Rectal smooth muscle tissue (tissue), 1 donor: ENCODE measurements at regions not wholly inside any gene's neighbourhood (a gene's known extent, or its start where the extent isn't known, plus 50 kb on each side); places are given as distances from the start of the nearest gene placed in this dataset.

Source experiments
- H3K27ac ChIP-seq: one replicate; pipeline ENCODE4 v1.7.0; 2013; ENCODE audit warnings: low read depth, low read length, inconsistent platforms
- H3K27me3 ChIP-seq: one replicate; pipeline ENCODE4 v1.7.0; 2013; ENCODE audit warnings: low read length; ENCODE audit not compliant: control insufficient read depth, insufficient read depth
- H3K36me3 ChIP-seq: one replicate; pipeline ENCODE4 v1.7.0; 2013; ENCODE audit warnings: low read length; ENCODE audit not compliant: control insufficient read depth, insufficient read depth
- H3K4me1 ChIP-seq: one replicate; pipeline ENCODE4 v1.7.0; 2013; ENCODE audit warnings: low read length; ENCODE audit not compliant: control insufficient read depth, insufficient read depth
- H3K4me3 ChIP-seq: one replicate; pipeline ENCODE4 v1.7.0; 2013; ENCODE audit warnings: low read length
- H3K9ac ChIP-seq: one replicate; pipeline ENCODE4 v1.7.0; 2013; ENCODE audit warnings: low read length

DNA sequence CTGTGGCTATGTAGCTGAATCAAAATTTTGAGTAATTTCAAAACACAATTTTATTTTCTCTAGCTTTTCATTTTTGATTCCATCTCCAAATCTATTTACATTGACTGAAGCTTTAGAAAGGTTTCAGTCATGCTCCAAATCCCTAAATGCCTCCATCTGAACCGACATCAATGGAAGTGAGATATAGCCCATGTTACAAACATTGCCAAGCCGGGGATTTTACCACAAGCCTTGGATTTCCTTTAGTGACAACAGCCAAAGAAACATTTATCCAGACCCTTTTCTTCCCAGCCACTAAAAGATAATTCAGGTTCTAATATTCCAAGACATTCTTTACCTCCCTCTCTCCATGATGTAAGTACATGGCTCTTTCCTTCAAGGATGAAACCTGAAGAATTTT is 1087.7 kb upstream of the SEMA6A start:
- no peak overlapping the region for H3K4me3 ChIP-seq
- H3K4me1 ChIP-seq, result no peaks in the 10 kb centered on the region
- H3K27me3 ChIP-seq, result no peaks in the 10 kb centered on the region
- H3K27ac ChIP-seq, result no peak overlapping the region
- H3K36me3 ChIP-seq, result no peaks in the 10 kb centered on the region
- no peak overlapping the region for H3K9ac ChIP-seq

DNA sequence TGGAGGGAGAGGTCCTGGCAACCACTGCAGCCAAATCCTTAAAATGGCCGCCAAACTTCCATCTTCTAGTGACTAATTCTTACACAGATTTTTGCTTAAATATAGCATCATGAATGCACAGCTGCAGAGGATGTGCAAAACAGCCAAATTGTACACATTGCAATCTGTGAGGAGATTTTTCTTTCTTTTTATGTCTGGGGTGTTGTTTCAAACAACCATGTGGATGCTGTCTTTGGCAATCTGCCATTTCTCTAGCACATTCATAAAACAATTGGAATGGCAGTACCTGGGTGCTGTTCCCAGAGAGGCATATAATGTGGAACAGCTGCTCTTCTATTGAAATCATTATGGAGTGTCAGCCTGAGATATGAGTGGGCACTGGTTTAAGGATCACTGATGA is 1082.9 kb upstream of the SEMA6A start:
- Histone ChIP-seq H3K4me3 (no peak overlapping the region), H3K9ac (no peak overlapping the region), H3K36me3 (no peaks in the 10 kb centered on the region), H3K4me1 (no peaks in the 10 kb centered on the region), H3K27ac (no peak overlapping the region), H3K27me3 (no peaks in the 10 kb centered on the region)

DNA sequence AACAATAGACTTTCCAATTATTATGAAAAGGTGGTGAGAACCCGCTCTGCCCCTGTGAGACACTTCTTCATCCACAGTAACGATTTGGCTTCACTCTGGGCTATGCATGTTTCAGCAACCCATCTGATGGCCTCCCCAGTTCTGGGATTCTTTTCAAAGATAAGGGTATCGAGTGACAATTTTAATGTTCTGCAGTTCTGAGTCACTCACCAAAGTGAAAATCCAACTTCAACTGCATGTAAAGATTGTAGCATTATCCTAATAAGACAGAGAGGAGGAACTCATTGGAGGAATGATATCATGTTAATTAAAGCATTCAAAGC is 1078.3 kb upstream of the SEMA6A start:
- Histone ChIP-seq H3K4me3 (no peak overlapping the region), H3K4me1 (peaks cover 4% of the 10 kb centered on the region), H3K36me3 (no peaks in the 10 kb centered on the region), H3K27ac (no peak overlapping the region), H3K27me3 (no peaks in the 10 kb centered on the region), H3K9ac (no peak overlapping the region)

DNA sequence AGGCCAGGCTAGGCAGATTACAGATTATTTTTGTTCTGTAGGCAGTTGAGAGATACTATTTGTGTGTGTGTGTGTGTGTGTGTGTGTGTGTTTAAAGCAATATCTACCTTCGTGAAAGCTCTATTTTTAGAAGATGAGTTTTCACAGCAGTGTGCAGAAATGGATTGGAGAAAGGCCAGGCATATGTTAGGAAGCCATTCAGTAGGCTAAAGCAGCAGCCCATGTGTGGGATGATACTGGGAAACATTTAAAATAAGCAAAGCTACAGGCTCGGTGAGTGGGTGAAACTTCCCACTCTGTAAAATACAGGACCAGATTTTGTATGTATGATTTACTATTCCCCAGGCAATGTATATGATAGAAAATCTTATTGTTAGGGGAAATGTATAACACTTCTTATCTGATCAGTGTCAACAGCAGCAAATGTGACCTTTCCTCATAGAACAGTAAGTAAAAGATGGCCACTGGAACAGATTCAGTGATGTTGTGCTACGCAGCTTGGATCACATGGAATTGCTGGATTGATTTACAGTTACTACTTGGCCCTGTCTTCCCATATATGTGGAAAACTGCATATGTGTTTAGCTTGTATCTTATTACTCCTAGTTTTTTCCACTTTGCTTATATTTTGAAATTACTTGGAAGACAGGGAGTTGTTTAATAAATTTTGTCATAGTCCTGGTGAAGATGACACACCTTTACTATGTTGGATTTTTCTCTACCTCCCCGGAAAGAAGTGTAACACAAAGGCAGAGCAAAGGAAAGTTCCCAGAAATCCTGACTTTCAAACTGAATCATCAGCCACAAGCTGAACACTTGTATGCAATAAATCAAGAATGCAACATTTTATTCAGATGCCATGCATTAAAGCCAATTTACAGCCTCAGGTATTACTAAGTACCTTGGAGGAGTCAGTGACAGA is 1077.7 kb upstream of the SEMA6A start:
- Histone ChIP-seq H3K9ac (no peak overlapping the region), H3K27ac (no peak overlapping the region), H3K27me3 (no peaks in the 10 kb centered on the region), H3K4me3 (no peak overlapping the region), H3K4me1 (peaks cover 4% of the 10 kb centered on the region), H3K36me3 (no peaks in the 10 kb centered on the region)

DNA sequence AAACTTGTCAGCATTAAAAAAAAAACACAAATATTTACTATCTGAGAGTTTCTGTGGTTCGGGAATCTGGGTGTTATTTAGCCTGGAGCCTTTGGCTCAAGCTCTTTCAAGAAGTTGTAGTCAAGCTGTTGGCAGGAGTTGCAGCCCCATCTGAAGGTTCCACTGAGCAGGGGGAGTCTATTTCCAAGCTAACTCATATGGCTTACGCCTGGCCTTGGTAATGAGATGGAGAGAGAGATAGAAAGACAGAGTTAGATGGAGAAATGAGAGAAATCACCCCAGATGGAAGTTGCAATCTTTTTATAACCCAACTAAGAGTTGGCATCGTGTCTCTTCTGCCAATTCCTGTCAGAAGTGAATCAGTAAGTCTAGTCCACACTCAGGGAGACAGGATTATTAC is 1075.2 kb upstream of the SEMA6A start:
- H3K27ac ChIP-seq, result no peak overlapping the region

DNA sequence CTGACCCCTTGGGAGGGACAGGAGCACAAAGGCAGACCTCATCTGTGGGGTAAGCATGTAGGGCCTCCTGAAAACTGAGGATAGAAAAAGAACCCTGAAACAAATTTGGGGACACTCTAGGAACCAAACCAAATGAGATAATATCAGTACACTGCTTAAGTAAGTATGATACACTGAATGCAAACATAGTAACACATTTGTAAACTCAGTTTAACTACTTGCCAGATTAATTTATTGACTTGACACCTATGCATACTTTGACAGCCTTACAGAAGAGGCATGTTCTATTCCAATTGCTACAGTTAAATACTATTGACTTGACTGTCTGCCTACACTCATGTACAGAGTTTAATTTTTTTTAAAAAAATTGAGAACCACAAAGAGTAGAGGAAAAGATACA is 1070.8 kb upstream of the SEMA6A start:
- no peaks in the 10 kb centered on the region for H3K4me1 ChIP-seq
- H3K9ac ChIP-seq, result no peak overlapping the region
- no peaks in the 10 kb centered on the region for H3K27me3 ChIP-seq
- no peaks in the 10 kb centered on the region for H3K36me3 ChIP-seq
- H3K4me3 ChIP-seq, result no peak overlapping the region
- H3K27ac ChIP-seq, result no peak overlapping the region

More for the DNA sequence above, 1075.2 kb upstream of the SEMA6A start:
- Histone ChIP-seq H3K9ac (no peak overlapping the region), H3K4me1 (peaks cover 4% of the 10 kb centered on the region), H3K36me3 (no peaks in the 10 kb centered on the region), H3K4me3 (no peak overlapping the region), H3K27me3 (no peaks in the 10 kb centered on the region)

DNA sequence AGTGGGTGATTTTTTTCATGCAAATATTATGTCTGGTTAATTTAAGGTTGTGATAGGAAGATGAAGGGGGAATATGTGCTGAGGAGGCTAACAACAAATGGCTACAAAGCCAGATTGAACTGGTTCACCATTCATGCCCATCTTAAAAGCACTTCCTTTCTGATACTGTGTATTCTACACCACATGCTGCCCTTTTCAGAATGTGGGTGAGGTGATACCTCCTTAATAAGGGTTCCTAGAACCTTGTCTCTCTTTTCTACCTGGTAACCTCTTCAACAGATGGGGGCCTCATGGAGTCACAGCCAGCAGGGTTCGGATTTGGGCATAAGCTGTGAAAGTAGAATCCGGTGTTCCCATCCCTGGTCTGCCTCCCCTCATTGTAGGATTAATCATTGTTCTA is 1064.0 kb upstream of the SEMA6A start:
- no peaks in the 10 kb centered on the region for H3K4me1 ChIP-seq
- no peak overlapping the region for H3K9ac ChIP-seq
- no peak overlapping the region for H3K4me3 ChIP-seq
- no peaks in the 10 kb centered on the region for H3K27me3 ChIP-seq
- no peak overlapping the region for H3K27ac ChIP-seq
- H3K36me3 ChIP-seq, result no peaks in the 10 kb centered on the region

DNA sequence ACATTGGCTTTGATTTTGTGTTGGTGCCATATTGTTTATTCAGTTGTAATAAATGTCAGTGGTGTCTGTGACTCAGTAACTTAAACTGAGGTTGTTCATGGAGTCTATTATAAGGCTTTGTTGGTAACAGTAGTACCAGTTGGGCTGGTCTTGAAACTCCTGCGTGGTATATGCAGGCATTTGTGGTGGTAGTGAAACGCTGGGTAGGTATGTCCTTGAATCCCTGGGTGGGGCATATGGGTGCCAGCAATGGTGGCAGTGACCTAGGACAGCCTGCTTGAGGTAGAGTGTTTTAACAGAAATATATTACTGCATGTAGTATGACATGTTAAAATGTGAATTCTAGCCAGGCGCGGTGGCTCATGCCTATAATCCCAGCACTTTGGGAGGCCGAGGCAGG is 1058.5 kb upstream of the SEMA6A start:
- H3K9ac ChIP-seq, result no peak overlapping the region
- no peak overlapping the region for H3K27ac ChIP-seq
- H3K27me3 ChIP-seq, result no peaks in the 10 kb centered on the region
- no peak overlapping the region for H3K4me3 ChIP-seq
- no peaks in the 10 kb centered on the region for H3K4me1 ChIP-seq
- no peaks in the 10 kb centered on the region for H3K36me3 ChIP-seq

DNA sequence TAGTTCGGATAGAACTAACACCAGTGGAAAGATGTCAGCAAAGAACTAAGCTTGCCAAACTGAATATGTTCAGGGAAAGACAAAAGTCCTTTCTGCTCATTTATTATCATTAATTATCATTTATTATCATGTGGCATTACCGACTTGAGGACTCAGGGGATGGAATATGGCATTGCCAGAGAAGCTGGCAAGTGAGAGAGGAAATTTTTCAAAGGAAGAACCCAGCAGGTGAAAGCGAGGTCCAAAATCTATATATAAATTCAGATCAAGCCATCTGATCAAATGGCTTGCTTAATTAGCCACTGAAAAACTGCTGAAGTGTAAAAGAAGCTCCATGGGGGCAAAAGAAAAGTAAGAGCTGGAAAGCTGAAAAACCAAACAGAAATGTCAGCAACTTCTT is 1049.6 kb upstream of the SEMA6A start:
- no peaks in the 10 kb centered on the region for H3K4me1 ChIP-seq
- no peaks in the 10 kb centered on the region for H3K36me3 ChIP-seq
- no peaks in the 10 kb centered on the region for H3K27me3 ChIP-seq

DNA sequence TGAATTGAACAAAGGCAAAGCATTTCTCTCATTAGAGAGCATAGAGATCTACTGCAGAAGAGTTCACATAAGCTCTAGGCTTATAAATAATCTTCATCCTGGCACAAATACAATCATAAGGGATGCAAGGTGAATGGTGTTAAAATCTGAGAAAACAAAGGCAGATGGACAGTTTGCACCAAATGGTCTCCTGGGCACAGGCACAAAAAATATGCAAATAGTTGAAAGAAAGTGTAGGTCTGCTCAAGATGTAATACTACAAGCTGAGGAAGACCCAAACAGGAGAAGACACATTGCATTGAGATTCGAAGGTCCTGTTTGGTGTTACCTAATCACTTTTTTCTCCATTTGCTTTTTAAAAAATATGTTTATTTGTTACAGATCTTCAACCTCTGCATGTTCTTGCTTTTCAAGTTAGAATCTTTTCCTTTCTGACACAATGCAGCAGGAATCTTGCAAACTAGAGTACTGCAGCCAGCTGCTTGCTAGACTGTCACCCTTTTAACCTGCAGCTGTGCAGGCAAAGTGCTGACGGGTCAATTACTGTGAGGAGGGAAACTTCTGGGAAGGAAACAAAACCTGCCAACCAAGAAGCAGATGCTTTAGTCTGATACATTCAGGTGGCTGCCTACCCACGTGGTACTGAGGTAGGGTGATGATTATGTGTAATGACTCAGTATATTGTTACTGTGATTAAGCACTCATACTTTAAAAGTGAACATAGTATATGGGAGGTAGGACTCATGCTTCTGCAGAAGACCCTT is 1048.6 kb upstream of the SEMA6A start:
- Histone ChIP-seq H3K4me3 (no peak overlapping the region), H3K36me3 (no peaks in the 10 kb centered on the region), H3K27ac (no peak overlapping the region), H3K4me1 (no peaks in the 10 kb centered on the region), H3K9ac (no peak overlapping the region), H3K27me3 (no peaks in the 10 kb centered on the region)

More for the DNA sequence above, 1049.6 kb upstream of the SEMA6A start:
- H3K4me3 ChIP-seq, result no peak overlapping the region
- no peak overlapping the region for H3K9ac ChIP-seq
- H3K27ac ChIP-seq, result no peak overlapping the region

DNA sequence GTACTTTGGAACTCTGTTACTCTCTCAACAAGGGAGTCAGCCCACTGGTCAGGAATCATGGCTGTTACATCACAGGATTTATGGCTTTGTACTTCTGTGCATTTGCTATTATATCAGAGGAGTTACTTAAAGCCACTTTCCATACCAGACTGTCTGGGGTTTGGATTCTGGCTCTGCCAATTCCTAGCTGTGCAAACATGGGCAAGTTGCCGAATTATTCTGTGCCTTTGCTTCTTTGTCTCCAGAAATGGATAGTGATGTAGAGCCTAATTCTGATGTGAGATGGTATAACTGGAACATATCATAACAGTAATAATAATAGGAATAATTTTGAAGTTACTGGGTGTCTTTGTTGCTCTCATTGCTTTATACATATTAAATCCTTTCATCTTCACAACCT is 1047.3 kb upstream of the SEMA6A start:
- no peaks in the 10 kb centered on the region for H3K4me1 ChIP-seq
- H3K27me3 ChIP-seq, result no peaks in the 10 kb centered on the region

DNA sequence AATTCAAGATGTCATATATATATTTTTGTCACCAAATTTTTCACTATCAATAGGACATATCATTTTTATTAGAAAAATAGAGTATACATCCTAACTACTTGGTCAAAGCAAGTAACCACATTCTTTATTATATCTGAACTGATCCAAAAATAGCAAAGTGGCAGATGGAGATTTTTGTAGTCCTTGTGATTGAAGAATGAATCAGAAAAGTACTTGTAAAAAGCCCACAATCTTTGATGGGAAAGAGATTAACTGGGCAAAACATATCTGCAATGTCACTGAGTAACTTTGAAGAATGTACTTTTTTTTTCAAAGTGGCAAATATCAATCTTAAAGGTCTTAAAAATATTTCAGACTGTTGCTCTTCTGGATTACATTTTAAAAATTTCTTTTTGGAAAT is 1040.6 kb upstream of the SEMA6A start:
- H3K27me3 ChIP-seq, result no peaks in the 10 kb centered on the region
- no peaks in the 10 kb centered on the region for H3K36me3 ChIP-seq
- no peak overlapping the region for H3K4me3 ChIP-seq
- H3K27ac ChIP-seq, result no peak overlapping the region
- no peaks in the 10 kb centered on the region for H3K4me1 ChIP-seq
- H3K9ac ChIP-seq, result no peak overlapping the region

More for the DNA sequence above, 1047.3 kb upstream of the SEMA6A start:
- Histone ChIP-seq H3K9ac (no peak overlapping the region), H3K4me3 (no peak overlapping the region), H3K27ac (no peak overlapping the region), H3K36me3 (no peaks in the 10 kb centered on the region)

DNA sequence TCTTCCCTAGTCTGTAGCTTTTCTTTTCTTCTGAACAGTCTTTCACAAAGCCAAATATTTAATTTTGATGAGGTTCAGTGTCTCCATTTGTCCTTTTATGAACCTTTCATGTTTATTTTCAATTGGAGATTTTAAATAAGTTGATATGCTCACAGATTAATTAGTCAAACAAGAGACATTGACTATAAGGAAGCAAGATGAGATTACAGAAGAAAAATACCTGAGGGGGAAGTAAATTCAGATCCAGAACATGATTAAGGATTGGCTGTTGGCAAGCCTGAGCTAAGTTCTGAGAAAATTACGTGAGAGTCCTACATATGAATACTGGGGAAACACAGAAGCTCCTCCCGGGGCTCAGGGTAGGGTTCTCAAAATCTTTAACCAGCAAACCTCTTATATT is 1039.8 kb upstream of the SEMA6A start:
- Histone ChIP-seq H3K9ac (no peak overlapping the region), H3K4me1 (no peaks in the 10 kb centered on the region), H3K27ac (no peak overlapping the region), H3K36me3 (no peaks in the 10 kb centered on the region), H3K27me3 (no peaks in the 10 kb centered on the region), H3K4me3 (no peak overlapping the region)
